IPS-NIHi7 (cell line): ENCODE measurements at regions not wholly inside any gene's neighbourhood (a gene's known extent, or its start where the extent isn't known, plus 50 kb on each side); places are given as distances from the start of the nearest gene placed in this dataset.

Source experiments
- DNase-seq: peaks from one replicate; pipeline ENCODE4 v3.0.0; 2012; ENCODE audit warnings: mixed read lengths; ENCODE audit errors: extremely low spot score

GRCh38 chr2:173647681-173648311 is 293.1 kb downstream of the CDCA7 start:
- no peak for DNase-seq

- no peak for DNase-seq
Observed at GRCh38 chr2:173648816-173649215, 294.1 kb downstream of the CDCA7 start.

- DNase-seq, result no peak
Observed at GRCh38 chr2:173649527-173650219, 295.0 kb downstream of the CDCA7 start.

- no peak for DNase-seq
Observed at GRCh38 chr2:173651891-173652290, 297.2 kb downstream of the CDCA7 start.

- DNase-seq, result no peak
Observed at GRCh38 chr2:173652311-173652710, 297.6 kb downstream of the CDCA7 start.

GRCh38 chr2:173652767-173653431 is 298.2 kb downstream of the CDCA7 start:
- DNase-seq, result no peak

- no peak for DNase-seq
Observed at GRCh38 chr2:173653432-173653805, 298.7 kb downstream of the CDCA7 start.

GRCh38 chr2:173654161-173654895 is 299.7 kb downstream of the CDCA7 start:
- no peak for DNase-seq

GRCh38 chr2:173654896-173655265 is 300.2 kb downstream of the CDCA7 start:
- DNase-seq, result no peak

- DNase-seq, result no peak
Observed at GRCh38 chr2:173656086-173656485, 301.4 kb downstream of the CDCA7 start.

GRCh38 chr2:173657996-173658717 is 303.5 kb downstream of the CDCA7 start:
- DNase-seq, result no peak

- no peak for DNase-seq
Observed at GRCh38 chr2:173658946-173659371, 304.3 kb downstream of the CDCA7 start.

GRCh38 chr2:173659509-173659908 is 304.8 kb downstream of the CDCA7 start:
- DNase-seq, result no peak

GRCh38 chr2:173661586-173661985 is 303.6 kb downstream of the SP3 start:
- DNase-seq, result no peak

- no peak for DNase-seq
Observed at GRCh38 chr2:173663353-173663752, 301.8 kb downstream of the SP3 start.

GRCh38 chr2:173663835-173664512 is 301.2 kb downstream of the SP3 start:
- DNase-seq, result no peak

GRCh38 chr2:173664513-173664910 is 300.7 kb downstream of the SP3 start:
- DNase-seq, result no peak

- no peak for DNase-seq
Observed at GRCh38 chr2:173666171-173666888, 298.8 kb downstream of the SP3 start.

- no peak for DNase-seq
Observed at GRCh38 chr2:173667014-173667413, 298.2 kb downstream of the SP3 start.

- no peak for DNase-seq
Observed at GRCh38 chr2:173667415-173667814, 297.8 kb downstream of the SP3 start.
